ENCODE measurements at regions not wholly inside any gene's neighbourhood (a gene's known extent, or its start where the extent isn't known, plus 50 kb on each side); places are given as distances from the start of the nearest gene placed in this dataset.

DNA sequence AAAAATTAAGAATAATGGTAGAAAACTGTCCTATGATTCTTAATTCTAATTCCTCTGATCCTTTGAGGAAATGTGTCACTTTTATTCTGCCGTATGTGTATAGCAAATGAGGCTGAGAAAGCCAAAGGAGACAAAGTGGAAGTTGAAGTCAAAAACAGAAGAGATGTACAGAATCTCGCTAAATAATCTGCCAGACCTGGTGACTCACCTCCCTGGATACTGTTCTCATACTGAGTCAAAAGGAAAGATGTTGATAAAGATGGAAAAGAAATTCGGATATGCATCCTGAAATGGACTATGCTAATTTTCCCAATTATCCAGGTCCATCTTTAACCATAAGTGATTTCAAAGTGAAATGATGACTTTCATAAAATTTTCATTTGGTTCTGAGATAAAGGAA is 92.5 kb downstream of the DUSP6 start:
- Histone ChIP-seq H3K27me3 (no peaks in the 10 kb centered on the region), H3K4me1 (peaks cover 0 to 5% (median 0%) of the 10 kb centered on the region in 4 donors), H3K4me3 (no peak overlapping the region), H3K36me3 (no peaks in the 10 kb centered on the region), H3K9me3 (no peaks in the 10 kb centered on the region), H3K27ac (no peak overlapping the region)
- DNase-seq (no peak), ATAC-seq (ENCODE audit: low FRiP score in 2 of 2) (no peak)
- TF ChIP-seq, protein P1, sequence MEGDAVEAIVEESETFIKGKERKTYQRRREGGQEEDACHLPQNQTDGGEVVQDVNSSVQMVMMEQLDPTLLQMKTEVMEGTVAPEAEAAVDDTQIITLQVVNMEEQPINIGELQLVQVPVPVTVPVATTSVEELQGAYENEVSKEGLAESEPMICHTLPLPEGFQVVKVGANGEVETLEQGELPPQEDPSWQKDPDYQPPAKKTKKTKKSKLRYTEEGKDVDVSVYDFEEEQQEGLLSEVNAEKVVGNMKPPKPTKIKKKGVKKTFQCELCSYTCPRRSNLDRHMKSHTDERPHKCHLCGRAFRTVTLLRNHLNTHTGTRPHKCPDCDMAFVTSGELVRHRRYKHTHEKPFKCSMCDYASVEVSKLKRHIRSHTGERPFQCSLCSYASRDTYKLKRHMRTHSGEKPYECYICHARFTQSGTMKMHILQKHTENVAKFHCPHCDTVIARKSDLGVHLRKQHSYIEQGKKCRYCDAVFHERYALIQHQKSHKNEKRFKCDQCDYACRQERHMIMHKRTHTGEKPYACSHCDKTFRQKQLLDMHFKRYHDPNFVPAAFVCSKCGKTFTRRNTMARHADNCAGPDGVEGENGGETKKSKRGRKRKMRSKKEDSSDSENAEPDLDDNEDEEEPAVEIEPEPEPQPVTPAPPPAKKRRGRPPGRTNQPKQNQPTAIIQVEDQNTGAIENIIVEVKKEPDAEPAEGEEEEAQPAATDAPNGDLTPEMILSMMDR (IDR thresholded peaks at IDR 0.05), result no peak
- TF ChIP-seq EP300 (IDR thresholded peaks at IDR 0.05) (no peak), POLR2AphosphoS5 (IDR thresholded peaks at IDR 0.05) (no peak), POLR2A (IDR thresholded peaks at IDR 0.05) (no peak)
- 75 to 84% methylated on average over 3 of the region's 3 CpGs for WGBS, 2 donors

DNA sequence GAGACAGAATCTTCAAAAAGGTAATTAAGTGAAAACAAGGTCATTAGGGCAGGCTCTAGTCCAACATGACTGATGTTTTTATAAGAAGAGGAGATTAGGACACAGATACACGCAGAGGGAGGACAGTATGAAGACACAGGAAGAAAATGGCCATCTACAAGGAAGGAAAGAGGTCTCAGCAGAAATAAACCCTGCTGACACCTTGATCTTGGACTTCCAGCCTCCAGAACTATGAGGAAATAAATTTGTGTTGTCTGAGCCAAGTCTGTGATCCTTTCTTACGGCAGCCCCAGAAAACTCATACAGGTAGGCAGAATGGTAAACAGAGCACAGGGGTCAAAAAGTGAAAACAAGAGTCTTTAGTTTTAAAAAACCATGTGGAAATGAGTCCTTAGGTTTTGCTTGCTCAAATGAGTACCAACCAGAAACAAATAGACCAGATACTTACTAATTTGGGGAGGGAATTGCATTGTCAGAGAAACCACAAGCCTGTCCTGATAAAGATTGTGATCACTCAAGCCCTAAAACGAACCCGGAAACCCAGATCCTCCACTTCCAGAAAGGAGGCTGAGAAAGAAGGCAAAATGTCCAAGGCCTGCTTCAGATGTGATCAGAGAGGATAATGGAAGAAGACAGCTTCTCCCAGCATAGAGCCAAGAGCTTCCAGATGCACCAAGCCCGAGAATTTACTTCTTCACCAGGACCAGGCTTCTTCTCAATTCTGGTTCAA is 93.9 kb downstream of the DUSP6 start:
- Histone ChIP-seq H3K36me3 (no peaks in the 10 kb centered on the region), H3K27ac (no peak overlapping the region), H3K27me3 (no peaks in the 10 kb centered on the region), H3K4me3 (no peak overlapping the region), H3K9me3 (no peaks in the 10 kb centered on the region), H3K4me1 (peaks cover 0 to 5% (median 0%) of the 10 kb centered on the region in 4 donors)
- ATAC-seq (ENCODE audit: low FRiP score in 2 of 2) (no peak), DNase-seq (no peak)
- TF ChIP-seq EP300 (IDR thresholded peaks at IDR 0.05) (no peak), POLR2A (IDR thresholded peaks at IDR 0.05) (no peak), POLR2AphosphoS5 (IDR thresholded peaks at IDR 0.05) (no peak)
- TF ChIP-seq, protein P1 (IDR thresholded peaks at IDR 0.05), result no peak
- 91 to 97% methylated on average over 5 of the region's 5 CpGs for WGBS, 2 donors

DNA sequence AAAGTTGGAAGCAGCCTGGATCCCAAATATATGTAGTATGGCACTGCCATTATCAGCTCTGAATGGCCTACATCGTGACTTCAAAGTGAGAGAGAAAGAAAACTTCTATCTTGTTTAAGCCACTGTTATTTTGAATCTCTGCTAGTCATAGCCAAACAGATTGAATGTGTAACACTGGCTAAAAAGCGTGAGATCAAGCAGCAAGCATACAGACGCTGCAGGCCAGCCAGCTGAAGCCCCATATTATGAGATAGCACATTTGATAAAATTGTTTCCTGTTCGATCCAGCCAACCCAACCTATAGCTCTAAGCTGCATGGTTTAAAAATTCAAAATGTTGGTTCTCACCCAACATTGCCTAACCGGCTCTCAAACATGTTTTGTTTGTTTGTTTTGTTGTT is 95.0 kb downstream of the DUSP6 start:
- Histone ChIP-seq H3K27ac (no peak overlapping the region), H3K36me3 (no peaks in the 10 kb centered on the region), H3K9me3 (no peaks in the 10 kb centered on the region), H3K4me1 (peaks cover 0 to 5% (median 0%) of the 10 kb centered on the region in 4 donors), H3K4me3 (no peak overlapping the region), H3K27me3 (no peaks in the 10 kb centered on the region)
- TF ChIP-seq POLR2A (IDR thresholded peaks at IDR 0.05) (no peak), EP300 (IDR thresholded peaks at IDR 0.05) (no peak), POLR2AphosphoS5 (IDR thresholded peaks at IDR 0.05) (no peak)
- TF ChIP-seq, protein P1 (IDR thresholded peaks at IDR 0.05), result no peak
- 83 to 86% methylated on average over 5 of the region's 5 CpGs for WGBS, 2 donors
- ATAC-seq (ENCODE audit: low FRiP score in 2 of 2) (no peak), DNase-seq (no peak)

DNA sequence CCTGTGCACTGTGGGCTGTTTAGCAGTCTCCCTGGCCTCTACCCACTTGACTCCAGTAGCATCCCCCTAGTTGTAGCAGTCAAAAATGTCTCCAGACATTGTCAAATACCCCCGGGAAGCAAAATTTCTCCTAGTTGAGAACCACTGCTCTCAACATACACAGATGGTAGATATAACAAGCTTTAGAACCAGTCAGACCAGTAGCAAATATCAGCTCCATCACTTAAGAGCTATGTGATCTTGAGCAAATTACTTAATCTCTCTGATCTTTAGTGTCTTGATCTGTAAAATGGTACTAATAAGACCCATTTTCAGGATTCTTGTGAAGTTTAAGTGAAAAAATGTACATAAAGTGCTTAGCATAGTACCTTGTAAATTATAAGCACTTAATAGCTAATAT is 96.2 kb downstream of the DUSP6 start:
- no peak overlapping the region for H3K27ac ChIP-seq
- TF ChIP-seq POLR2AphosphoS5 (IDR thresholded peaks at IDR 0.05), result no peak
- TF ChIP-seq POLR2A (IDR thresholded peaks at IDR 0.05), result no peak
- TF ChIP-seq EP300 (IDR thresholded peaks at IDR 0.05), result no peak
- TF ChIP-seq, protein P1 (IDR thresholded peaks at IDR 0.05), result no peak
- H3K36me3 ChIP-seq, result no peaks in the 10 kb centered on the region
- peaks cover 0 to 10% (median 5%) of the 10 kb centered on the region in 4 donors for H3K4me1 ChIP-seq
- H3K9me3 ChIP-seq, result no peaks in the 10 kb centered on the region
- 85 to 96% methylated on average over 1 of the region's 1 CpG for WGBS, 2 donors
- DNase-seq (no peak), ATAC-seq (ENCODE audit: low FRiP score in 2 of 2) (no peak)
- no peaks in the 10 kb centered on the region for H3K27me3 ChIP-seq
- H3K4me3 ChIP-seq, result no peak overlapping the region

DNA sequence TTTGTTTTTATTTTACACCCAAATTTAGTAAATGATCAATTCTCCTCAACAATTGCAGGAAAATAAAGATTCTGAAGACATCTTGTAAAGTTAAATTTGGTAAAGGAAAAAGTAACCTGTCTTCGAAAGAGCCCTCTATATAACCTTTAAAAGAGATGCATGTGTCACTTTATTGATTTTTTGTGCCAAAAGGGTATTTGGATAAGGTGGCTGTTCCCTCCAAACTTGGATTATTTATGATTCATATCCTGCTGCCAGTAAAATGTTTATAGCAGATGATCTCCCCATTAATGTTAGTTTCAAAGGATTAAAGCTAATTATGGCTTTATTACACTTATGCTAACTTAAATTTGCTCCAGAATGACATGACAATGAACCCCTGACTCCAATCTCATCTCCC is 98.8 kb downstream of the DUSP6 start:
- H3K36me3 ChIP-seq, result no peaks in the 10 kb centered on the region
- 87 to 92% methylated on average over 1 of the region's 1 CpG for WGBS, 2 donors
- H3K9me3 ChIP-seq, result no peaks in the 10 kb centered on the region
- ATAC-seq (ENCODE audit: low FRiP score in 2 of 2), result no peak
- no peak overlapping the region for H3K27ac ChIP-seq
- H3K4me1 ChIP-seq, result peaks cover 5 to 12% (median 8%) of the 10 kb centered on the region in 4 donors
- no peak overlapping the region for H3K4me3 ChIP-seq
- DNase-seq, result no peak
- TF ChIP-seq POLR2AphosphoS5 (IDR thresholded peaks at IDR 0.05) (no peak), EP300 (IDR thresholded peaks at IDR 0.05) (no peak), POLR2A (IDR thresholded peaks at IDR 0.05) (no peak)
- TF ChIP-seq, protein P1 (IDR thresholded peaks at IDR 0.05), result no peak
- no peaks in the 10 kb centered on the region for H3K27me3 ChIP-seq
